Kidney glomerular epithelial cell (primary cell): ENCODE measurements at regions not wholly inside any gene's neighbourhood (a gene's known extent, or its start where the extent isn't known, plus 50 kb on each side); places are given as distances from the start of the nearest gene placed in this dataset.
"Not testable (repeated sequence)": the region's sequence is repeated elsewhere in the genome, so short reads cannot be mapped to it uniquely, and the experiment has no call there.

Experiments
- DNase-seq: peaks from one replicate; lab custom pipeline; 2025; lab: John Stamatoyannopoulos, UW

GRCh38 chr3:185306286-185306685 is 52.4 kb upstream of the EHHADH start:
- not testable (repeated sequence) for DNase-seq

DNA sequence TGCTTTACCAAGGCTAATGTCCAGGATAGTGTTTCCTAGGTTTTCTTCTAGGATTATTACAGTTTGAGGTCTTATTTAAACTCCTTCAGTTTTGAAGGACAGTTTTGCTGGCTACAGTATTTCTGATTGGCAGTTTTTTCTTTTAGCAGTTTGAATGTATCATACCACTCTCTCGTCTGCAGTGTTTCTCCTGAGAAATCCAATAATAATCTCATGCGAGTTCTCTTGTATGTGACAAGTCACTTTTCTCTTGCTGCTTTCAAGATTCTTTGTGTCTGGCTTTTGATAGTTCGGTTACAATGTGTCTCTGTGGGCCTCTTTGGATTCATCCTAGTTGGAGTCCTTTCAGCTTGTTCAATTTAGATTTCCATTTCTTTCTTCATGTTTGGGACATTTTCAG is 53.0 kb upstream of the EHHADH start:
- no peak for DNase-seq

DNA sequence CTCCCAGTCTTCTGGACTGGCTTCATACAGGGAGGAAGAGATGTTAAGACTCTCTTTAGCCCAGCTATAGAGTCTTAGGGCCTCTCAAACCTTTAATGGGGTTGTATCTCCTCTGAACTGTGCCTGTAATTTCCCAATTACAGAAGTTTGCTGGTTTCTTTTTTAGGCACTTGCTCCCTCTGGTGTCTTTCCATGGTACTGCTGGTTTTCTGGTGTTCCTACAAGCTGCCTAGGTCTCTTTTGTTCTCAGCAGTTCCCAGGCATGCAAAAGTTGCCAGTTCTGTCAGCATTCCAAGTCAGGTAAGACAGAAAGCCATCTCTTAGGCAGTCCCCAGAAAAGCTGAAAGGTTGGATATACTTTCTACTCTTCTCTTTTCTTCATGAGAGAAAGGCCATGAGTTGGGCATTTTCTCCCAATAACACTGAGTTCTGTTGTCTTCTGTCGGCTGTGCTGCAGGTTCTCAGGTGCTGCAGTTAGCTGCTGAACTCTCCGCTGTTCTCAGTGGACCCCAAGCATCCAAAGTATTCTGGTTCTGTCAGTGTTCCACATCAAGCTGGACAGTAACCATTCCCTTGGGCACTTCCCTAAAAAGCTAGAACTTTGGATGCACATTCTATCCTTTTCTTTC is 54.4 kb upstream of the EHHADH start:
- DNase-seq: peak; percentile 54

DNA sequence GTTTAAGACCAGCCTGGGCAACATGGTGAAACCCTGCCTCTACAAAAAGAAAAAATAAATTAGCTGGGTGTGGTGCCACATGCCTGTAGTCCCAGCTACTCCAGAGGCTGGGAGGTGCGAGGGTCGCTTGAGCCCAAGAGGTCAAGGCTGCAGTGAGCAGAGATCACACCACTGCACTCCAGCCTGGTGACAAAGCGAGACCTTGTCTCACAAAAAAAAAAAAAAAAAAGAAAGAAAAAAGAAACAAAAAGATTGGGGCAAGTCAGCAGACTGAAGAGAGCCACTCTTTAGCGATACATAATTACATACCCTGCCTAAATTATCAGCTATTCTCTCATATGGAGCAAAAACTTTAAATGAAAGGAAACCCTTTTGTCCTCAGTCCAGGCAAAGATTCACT is 53.6 kb upstream of the MAP3K13 start:
- DNase-seq: no peak

GRCh38 chr3:185309795-185310194 is 53.1 kb upstream of the MAP3K13 start:
- DNase-seq: no peak

- DNase-seq: no peak
Observed at GRCh38 chr3:185311991-185312390, 50.9 kb upstream of the MAP3K13 start.
